Uterus (tissue), 2 donors: ENCODE measurements at regions not wholly inside any gene's neighbourhood (a gene's known extent, or its start where the extent isn't known, plus 50 kb on each side); places are given as distances from the start of the nearest gene placed in this dataset.

Experiments
- POLR2A ChIP-seq, 2 donors: fragments of 450-650 bp; IDR thresholded peaks; one replicate each; pipeline ENCODE4 v1.6.1; 2016; ENCODE audit warnings: antibody characterized with exemption in 2 of 2, mild to moderate bottlenecking in 1 of 2, moderate library complexity in 1 of 2
- TF ChIP-seq, protein P1 (sequence below), 4 experiments: fragments of 200-600 bp in 2 of 4; fragments of 450-650 bp in 2 of 4; sonication (generic) in 2 of 4; IDR thresholded peaks; one replicate each; pipeline ENCODE4 v1.5.1; 2016 to 2019; ENCODE audit warnings: antibody characterized with exemption in 4 of 4, mild to moderate bottlenecking in 2 of 4, moderate library complexity in 1 of 4

DNA sequence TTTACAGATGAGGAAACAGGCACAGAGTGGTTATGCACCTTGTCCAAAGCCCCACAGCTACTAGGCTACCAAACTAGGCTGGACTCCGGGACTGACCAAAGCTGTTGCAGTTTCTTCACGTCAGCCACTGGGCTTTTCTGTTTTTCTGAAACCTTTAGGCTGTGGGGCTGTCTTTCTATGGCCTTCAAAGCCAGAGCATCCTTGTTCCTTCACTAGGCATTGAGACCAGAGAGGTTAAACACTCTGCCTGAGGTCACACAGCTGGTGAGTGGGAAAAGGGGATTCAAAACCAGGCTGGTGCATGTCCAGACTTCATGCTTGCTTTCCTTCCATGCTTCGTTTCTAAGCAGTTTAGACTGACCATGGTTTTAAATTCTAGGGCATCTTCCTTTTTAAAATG, 97.5 kb upstream of the KCNG1 start:
- TF ChIP-seq, protein P1, sequence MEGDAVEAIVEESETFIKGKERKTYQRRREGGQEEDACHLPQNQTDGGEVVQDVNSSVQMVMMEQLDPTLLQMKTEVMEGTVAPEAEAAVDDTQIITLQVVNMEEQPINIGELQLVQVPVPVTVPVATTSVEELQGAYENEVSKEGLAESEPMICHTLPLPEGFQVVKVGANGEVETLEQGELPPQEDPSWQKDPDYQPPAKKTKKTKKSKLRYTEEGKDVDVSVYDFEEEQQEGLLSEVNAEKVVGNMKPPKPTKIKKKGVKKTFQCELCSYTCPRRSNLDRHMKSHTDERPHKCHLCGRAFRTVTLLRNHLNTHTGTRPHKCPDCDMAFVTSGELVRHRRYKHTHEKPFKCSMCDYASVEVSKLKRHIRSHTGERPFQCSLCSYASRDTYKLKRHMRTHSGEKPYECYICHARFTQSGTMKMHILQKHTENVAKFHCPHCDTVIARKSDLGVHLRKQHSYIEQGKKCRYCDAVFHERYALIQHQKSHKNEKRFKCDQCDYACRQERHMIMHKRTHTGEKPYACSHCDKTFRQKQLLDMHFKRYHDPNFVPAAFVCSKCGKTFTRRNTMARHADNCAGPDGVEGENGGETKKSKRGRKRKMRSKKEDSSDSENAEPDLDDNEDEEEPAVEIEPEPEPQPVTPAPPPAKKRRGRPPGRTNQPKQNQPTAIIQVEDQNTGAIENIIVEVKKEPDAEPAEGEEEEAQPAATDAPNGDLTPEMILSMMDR (IDR thresholded peaks at IDR 0.05): no peak
- TF ChIP-seq POLR2A (IDR thresholded peaks at IDR 0.05): no peak
